GM12873 (cell line): ENCODE measurements at regions not wholly inside any gene's neighbourhood (a gene's known extent, or its start where the extent isn't known, plus 50 kb on each side); places are given as distances from the start of the nearest gene placed in this dataset.

Experiments
- TF ChIP-seq, protein P1 (sequence below): IDR thresholded peaks from 2 replicates; pipeline ENCODE4 v1.5.1; 2012; ENCODE audit warnings: low read depth, mild to moderate bottlenecking, moderate library complexity, low read length, control low read depth; ENCODE audit not compliant: insufficient read depth; ENCODE audit errors: missing control alignments

DNA sequence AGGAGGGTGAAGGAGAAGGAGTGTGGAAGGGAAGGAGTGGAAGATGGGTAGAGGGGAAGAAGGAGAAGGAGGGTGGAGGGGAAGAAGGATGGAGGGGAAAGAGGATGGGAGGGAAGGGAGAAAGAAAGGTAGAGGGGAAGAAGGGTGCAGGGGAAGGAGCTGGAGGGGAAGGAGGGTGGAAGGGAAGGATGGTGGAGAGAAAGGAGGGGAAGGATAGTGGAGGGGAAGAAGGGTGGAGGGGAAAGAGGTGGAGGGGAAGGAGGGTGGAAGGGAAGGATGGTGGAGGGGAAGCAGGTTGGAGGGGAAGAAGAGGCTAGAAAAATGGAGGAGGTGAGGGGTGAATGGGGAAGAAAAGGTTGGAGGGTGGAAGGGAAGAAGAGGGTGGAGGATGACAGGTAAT is 927.9 kb downstream of the UQCRFS1 start:
- TF ChIP-seq, protein P1, sequence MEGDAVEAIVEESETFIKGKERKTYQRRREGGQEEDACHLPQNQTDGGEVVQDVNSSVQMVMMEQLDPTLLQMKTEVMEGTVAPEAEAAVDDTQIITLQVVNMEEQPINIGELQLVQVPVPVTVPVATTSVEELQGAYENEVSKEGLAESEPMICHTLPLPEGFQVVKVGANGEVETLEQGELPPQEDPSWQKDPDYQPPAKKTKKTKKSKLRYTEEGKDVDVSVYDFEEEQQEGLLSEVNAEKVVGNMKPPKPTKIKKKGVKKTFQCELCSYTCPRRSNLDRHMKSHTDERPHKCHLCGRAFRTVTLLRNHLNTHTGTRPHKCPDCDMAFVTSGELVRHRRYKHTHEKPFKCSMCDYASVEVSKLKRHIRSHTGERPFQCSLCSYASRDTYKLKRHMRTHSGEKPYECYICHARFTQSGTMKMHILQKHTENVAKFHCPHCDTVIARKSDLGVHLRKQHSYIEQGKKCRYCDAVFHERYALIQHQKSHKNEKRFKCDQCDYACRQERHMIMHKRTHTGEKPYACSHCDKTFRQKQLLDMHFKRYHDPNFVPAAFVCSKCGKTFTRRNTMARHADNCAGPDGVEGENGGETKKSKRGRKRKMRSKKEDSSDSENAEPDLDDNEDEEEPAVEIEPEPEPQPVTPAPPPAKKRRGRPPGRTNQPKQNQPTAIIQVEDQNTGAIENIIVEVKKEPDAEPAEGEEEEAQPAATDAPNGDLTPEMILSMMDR = no peak

DNA sequence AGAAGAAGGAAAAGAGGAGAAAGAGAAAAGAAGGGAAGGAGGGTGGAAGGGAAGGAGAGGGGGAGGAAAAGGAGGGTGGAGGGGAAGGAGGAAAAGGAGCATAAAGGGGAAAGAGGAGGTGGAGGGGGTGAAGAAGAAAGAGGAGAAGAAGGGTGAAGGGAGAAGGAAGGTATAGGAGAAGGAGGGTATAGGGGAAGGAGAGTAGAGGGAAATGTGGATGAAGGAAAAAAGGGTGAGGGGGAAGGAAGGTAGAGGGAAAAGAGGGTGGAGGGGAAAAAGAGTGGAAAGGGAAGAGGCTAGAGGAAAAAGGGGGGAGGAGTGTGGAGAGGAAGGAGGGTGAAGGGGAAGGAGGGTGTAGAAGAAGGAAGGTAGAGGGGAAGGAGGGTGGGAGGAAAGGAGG is 928.6 kb downstream of the UQCRFS1 start:
- TF ChIP-seq, protein P1 = no peak

DNA sequence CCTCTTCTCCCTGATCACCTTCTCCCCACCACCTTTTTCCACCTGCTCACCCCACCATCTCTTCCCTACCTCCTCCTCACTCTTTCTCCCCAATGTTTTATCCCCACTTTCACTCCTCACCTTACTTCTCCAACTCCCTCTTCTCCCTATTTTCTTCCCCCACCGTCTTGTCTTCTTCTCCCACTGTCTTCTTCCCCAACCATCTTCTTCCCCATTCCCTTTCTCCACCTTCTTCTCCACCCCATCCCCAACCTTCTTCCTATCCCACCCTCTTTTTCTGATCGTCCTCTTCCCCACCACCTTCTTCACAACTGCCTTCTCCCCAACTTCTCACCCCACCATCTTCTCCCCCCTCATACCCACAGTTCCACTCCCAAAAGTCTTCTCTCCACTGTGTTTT is 929.4 kb downstream of the UQCRFS1 start:
- TF ChIP-seq, protein P1 = no peak

DNA sequence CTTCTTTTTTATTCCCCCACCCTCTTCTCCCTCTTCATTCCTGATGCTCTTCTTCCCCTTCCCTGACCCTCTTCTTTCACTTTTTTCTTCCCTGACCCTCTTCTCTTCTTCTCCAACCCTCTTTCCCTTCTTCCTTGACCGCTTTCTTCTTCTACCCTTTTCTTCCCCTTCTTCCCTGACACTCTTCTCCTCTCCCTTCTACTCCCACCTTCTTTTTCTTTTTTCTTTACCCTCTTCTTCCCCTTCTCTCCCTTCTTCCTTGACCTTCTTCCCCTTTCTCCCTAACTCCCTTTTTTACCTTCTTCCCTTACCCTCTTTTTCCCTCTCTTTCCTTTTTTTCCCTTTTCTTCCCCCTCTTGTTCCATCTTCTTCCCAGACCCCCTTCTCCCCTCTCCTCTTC is 931.3 kb downstream of the UQCRFS1 start:
- TF ChIP-seq, protein P1 = no peak

DNA sequence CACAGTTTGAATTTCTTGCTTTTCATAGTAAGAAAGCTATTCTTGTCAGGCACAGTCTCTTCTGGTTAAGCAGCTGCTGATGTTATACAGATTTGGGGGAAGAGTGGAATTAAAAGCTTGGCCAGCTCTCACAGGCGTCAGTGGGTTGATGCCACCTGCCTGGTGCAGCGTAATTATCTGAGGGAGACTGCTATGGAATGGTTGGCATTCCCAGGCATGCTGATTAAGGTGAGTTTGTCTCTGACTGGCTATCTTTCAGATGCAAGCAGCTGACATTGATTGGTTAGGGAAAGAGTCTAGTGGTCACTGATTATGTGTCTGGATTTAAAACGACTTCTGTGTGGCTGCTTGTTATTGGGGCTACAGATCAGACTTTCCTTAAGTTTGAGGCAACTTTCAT is 948.4 kb downstream of the UQCRFS1 start:
- TF ChIP-seq, protein P1 = no peak

DNA sequence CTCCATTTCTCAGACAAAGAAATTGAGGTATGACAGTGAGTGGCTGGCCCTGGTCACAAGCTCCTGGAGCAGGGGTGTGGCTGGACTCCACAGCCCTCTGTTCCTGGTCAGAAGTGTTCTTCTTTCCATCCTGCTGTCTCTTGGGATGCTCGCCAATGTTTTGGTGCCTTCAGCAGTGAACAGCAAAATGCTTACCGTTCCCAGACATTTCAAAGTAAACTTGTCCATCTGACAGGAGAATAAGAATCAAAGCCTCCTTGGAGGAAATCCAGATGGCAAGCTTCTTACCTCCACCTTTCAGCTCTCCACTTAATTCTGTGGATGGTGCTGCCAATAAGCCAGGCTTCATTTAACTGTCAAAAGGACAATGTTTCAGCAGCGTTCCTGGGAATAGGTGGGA is 954.1 kb downstream of the UQCRFS1 start:
- TF ChIP-seq, protein P1 = no peak

DNA sequence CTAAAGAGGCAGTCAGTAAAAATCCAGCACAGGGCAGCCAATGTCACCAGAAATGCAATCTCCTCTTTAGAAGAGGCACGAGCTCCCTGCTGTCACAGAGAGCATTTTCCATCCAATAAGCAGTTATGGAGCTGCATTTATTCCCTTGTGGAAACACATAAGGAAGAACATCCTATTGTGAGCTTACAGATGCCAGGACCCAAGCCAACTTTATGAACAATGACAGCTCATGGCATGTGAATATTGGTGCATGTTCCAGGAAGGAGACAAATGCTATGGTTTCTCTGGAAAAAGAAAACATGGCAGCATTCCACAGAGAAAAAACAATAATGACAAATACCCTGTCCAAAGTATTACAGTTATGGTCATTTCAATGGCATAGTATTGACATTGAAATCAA is 955.6 kb downstream of the UQCRFS1 start:
- TF ChIP-seq, protein P1 = no peak
